Stimulated activated CD4-positive, alpha-beta T cell treated with anti-CD3 and anti-CD28 coated beads, TNF-alpha, amount 100 ng/mL, for 1 hour (primary cell): ENCODE measurements at regions not wholly inside any gene's neighbourhood (a gene's known extent, or its start where the extent isn't known, plus 50 kb on each side); places are given as distances from the start of the nearest gene placed in this dataset.
"Not testable (repeated sequence)": the region's sequence is repeated elsewhere in the genome, so short reads cannot be mapped to it uniquely, and the experiment has no call there.

Source experiments
- DNase-seq, 3 donors: peaks; one replicate each; pipeline ENCODE4 v3.0.0-alpha.2; 2020; ENCODE audit warnings: low read depth in 3 of 3, low spot score in 1 of 3

GRCh38 chr3:22861426-22861825 is 341.7 kb upstream of the UBE2E2 start:
- DNase-seq: no peak

GRCh38 chr3:22862111-22862510 is 341.0 kb upstream of the UBE2E2 start:
- DNase-seq: no peak

- DNase-seq: not testable (repeated sequence)
These were observed 320.3 kb upstream of the UBE2E2 start for GRCh38 chr3:22882834-22883233.

- DNase-seq: no peak
These were observed 318.1 kb upstream of the UBE2E2 start for GRCh38 chr3:22885039-22885438.

GRCh38 chr3:22885574-22886341 is 317.4 kb upstream of the UBE2E2 start:
- DNase-seq: no peak

- no peak for DNase-seq
These were observed 316.6 kb upstream of the UBE2E2 start for GRCh38 chr3:22886439-22887068.

- DNase-seq: no peak
These were observed 315.3 kb upstream of the UBE2E2 start for GRCh38 chr3:22887664-22888291.

- DNase-seq: no peak
These were observed 310.0 kb upstream of the UBE2E2 start for GRCh38 chr3:22893101-22893500.

GRCh38 chr3:22893644-22894325 is 309.3 kb upstream of the UBE2E2 start:
- no peak for DNase-seq

GRCh38 chr3:22894865-22895264 is 308.3 kb upstream of the UBE2E2 start:
- DNase-seq: no peak

GRCh38 chr3:22895671-22896070 is 307.5 kb upstream of the UBE2E2 start:
- DNase-seq: no peak

- no peak for DNase-seq
These were observed 304.6 kb upstream of the UBE2E2 start for GRCh38 chr3:22898558-22898957.

- DNase-seq: no peak
These were observed 303.7 kb upstream of the UBE2E2 start for GRCh38 chr3:22899441-22899840.

- DNase-seq: no peak
These were observed 302.8 kb upstream of the UBE2E2 start for GRCh38 chr3:22900296-22900695.

GRCh38 chr3:22901684-22902083 is 301.4 kb upstream of the UBE2E2 start:
- DNase-seq: no peak

GRCh38 chr3:22907161-22907780 is 295.9 kb upstream of the UBE2E2 start:
- no peak for DNase-seq

- no peak for DNase-seq
These were observed 295.3 kb upstream of the UBE2E2 start for GRCh38 chr3:22907796-22908195.

GRCh38 chr3:22908989-22909507 is 294.1 kb upstream of the UBE2E2 start:
- no peak for DNase-seq

- DNase-seq: no peak
These were observed 286.2 kb upstream of the UBE2E2 start for GRCh38 chr3:22916933-22917332.

GRCh38 chr3:22920006-22920405 is 283.1 kb upstream of the UBE2E2 start:
- no peak for DNase-seq

- no peak for DNase-seq
These were observed 280.8 kb upstream of the UBE2E2 start for GRCh38 chr3:22922317-22922716.
